NCI-H1092 treated with DMSO at 0.1 percent for 48 hours (cell line): ENCODE measurements at regions not wholly inside any gene's neighbourhood (a gene's known extent, or its start where the extent isn't known, plus 50 kb on each side); places are given as distances from the start of the nearest gene placed in this dataset.

Source experiments
- DNase-seq: peaks from one replicate; lab custom pipeline; 2025; lab: John Stamatoyannopoulos, UW

- no peak for DNase-seq
These were observed 234.9 kb downstream of the OPA1 start for GRCh38 chr3:193827871-193828270.

- DNase-seq, result no peak
These were observed 235.5 kb downstream of the OPA1 start for GRCh38 chr3:193828477-193828876.

- DNase-seq, result no peak
These were observed 236.8 kb downstream of the OPA1 start for GRCh38 chr3:193829781-193830180.

GRCh38 chr3:193830791-193831191, 237.8 kb downstream of the OPA1 start:
- peak; percentile 43 for DNase-seq

- peak; percentile 81 for DNase-seq
These were observed 238.8 kb downstream of the OPA1 start for GRCh38 chr3:193831495-193832455.

- no peak for DNase-seq
These were observed 239.9 kb downstream of the OPA1 start for GRCh38 chr3:193832833-193833413.

GRCh38 chr3:193833592-193833991, 240.6 kb downstream of the OPA1 start:
- no peak for DNase-seq

- DNase-seq, result no peak
These were observed 242.4 kb downstream of the OPA1 start for GRCh38 chr3:193835414-193835813.

- DNase-seq, result no peak
These were observed 243.5 kb downstream of the OPA1 start for GRCh38 chr3:193836511-193836910.

- no peak for DNase-seq
These were observed 243.9 kb downstream of the OPA1 start for GRCh38 chr3:193836918-193837317.

GRCh38 chr3:193837347-193837827, 244.4 kb downstream of the OPA1 start:
- no peak for DNase-seq

- DNase-seq, result no peak
These were observed 247.2 kb downstream of the OPA1 start for GRCh38 chr3:193840111-193840641.

GRCh38 chr3:193841581-193841980, 248.6 kb downstream of the OPA1 start:
- no peak for DNase-seq

GRCh38 chr3:193842029-193842798, 249.2 kb downstream of the OPA1 start:
- no peak for DNase-seq

GRCh38 chr3:193842832-193843473, 249.9 kb downstream of the OPA1 start:
- no peak for DNase-seq

- no peak for DNase-seq
These were observed 250.7 kb downstream of the OPA1 start for GRCh38 chr3:193843474-193844301.

- no peak for DNase-seq
These were observed 251.5 kb downstream of the OPA1 start for GRCh38 chr3:193844472-193844871.

- no peak for DNase-seq
These were observed 252.1 kb downstream of the OPA1 start for GRCh38 chr3:193845144-193845543.

- DNase-seq, result no peak
These were observed 253.6 kb downstream of the OPA1 start for GRCh38 chr3:193846569-193846968.

GRCh38 chr3:193847402-193847801, 254.4 kb downstream of the OPA1 start:
- DNase-seq, result no peak

GRCh38 chr3:193848547-193848946, 255.5 kb downstream of the OPA1 start:
- DNase-seq, result no peak
